ENCODE measurements at regions not wholly inside any gene's neighbourhood (a gene's known extent, or its start where the extent isn't known, plus 50 kb on each side); places are given as distances from the start of the nearest gene placed in this dataset.
A peak's percentile ranks its signal among the peaks of the same experiment; 100 is the strongest.

GRCh38 chr2:226600802-226601201, 198.8 kb downstream of the IRS1 start:
- peaks cover 15% of the 10 kb centered on the region for H3K4me1 Mint-ChIP-seq (ENCODE audit: unreplicated experiment)
- peaks cover 3% of the 10 kb centered on the region for H3K9me3 Mint-ChIP-seq (ENCODE audit: unreplicated experiment)
- H3K4me3 Mint-ChIP-seq (ENCODE audit: unreplicated experiment) = no peak overlapping the region
- TF ChIP-seq, protein P1, sequence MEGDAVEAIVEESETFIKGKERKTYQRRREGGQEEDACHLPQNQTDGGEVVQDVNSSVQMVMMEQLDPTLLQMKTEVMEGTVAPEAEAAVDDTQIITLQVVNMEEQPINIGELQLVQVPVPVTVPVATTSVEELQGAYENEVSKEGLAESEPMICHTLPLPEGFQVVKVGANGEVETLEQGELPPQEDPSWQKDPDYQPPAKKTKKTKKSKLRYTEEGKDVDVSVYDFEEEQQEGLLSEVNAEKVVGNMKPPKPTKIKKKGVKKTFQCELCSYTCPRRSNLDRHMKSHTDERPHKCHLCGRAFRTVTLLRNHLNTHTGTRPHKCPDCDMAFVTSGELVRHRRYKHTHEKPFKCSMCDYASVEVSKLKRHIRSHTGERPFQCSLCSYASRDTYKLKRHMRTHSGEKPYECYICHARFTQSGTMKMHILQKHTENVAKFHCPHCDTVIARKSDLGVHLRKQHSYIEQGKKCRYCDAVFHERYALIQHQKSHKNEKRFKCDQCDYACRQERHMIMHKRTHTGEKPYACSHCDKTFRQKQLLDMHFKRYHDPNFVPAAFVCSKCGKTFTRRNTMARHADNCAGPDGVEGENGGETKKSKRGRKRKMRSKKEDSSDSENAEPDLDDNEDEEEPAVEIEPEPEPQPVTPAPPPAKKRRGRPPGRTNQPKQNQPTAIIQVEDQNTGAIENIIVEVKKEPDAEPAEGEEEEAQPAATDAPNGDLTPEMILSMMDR (IDR thresholded peaks at IDR 0.05) = no peak
- H3K36me3 Mint-ChIP-seq (ENCODE audit: unreplicated experiment) = no peaks in the 10 kb centered on the region
- no peak for DNase-seq (ENCODE audit: extremely low spot score, unreplicated experiment)
- no peaks in the 10 kb centered on the region for H3K27me3 Mint-ChIP-seq (ENCODE audit: unreplicated experiment)
- H3K27ac Mint-ChIP-seq (ENCODE audit: unreplicated experiment) = no peak overlapping the region

GRCh38 chr2:226600184-226600583, 199.4 kb downstream of the IRS1 start:
- Mint-ChIP-seq H3K27me3 (ENCODE audit: unreplicated experiment) (no peaks in the 10 kb centered on the region), H3K9me3 (ENCODE audit: unreplicated experiment) (peaks cover 6% of the 10 kb centered on the region), H3K36me3 (ENCODE audit: unreplicated experiment) (no peaks in the 10 kb centered on the region), H3K4me3 (ENCODE audit: unreplicated experiment) (no peak overlapping the region), H3K4me1 (ENCODE audit: unreplicated experiment) (peaks cover 15% of the 10 kb centered on the region), H3K27ac (ENCODE audit: unreplicated experiment) (no peak overlapping the region)
- no peak for DNase-seq (ENCODE audit: extremely low spot score, unreplicated experiment)
- TF ChIP-seq, protein P1 (IDR thresholded peaks at IDR 0.05) = no peak

DNA sequence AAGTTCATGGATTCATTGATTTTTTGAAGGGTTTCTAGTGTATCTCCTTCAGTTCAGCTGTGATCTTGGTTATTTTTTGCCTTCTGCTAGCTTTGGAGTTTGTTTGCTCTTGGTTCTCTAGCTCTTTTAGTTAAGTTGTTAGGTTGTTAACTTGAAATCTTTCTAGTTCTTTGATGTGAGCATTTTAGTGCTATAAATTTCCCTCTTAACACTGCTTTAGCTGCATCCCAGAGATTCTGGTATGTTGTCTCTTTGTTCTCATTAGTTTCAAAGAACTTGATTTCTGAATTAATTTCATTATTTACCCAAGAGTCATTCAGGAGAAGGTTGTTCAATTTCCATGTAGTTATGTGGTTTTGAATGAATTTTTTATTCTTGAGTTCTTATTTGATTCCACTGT, 210.6 kb downstream of the IRS1 start:
- Mint-ChIP-seq H3K4me1 (ENCODE audit: unreplicated experiment) (peaks cover 13% of the 10 kb centered on the region), H3K36me3 (ENCODE audit: unreplicated experiment) (no peaks in the 10 kb centered on the region), H3K9me3 (ENCODE audit: unreplicated experiment) (peaks cover 8% of the 10 kb centered on the region), H3K27ac (ENCODE audit: unreplicated experiment) (no peak overlapping the region), H3K27me3 (ENCODE audit: unreplicated experiment) (no peaks in the 10 kb centered on the region), H3K4me3 (ENCODE audit: unreplicated experiment) (no peak overlapping the region)
- DNase-seq (ENCODE audit: extremely low spot score, unreplicated experiment) = no peak
- TF ChIP-seq, protein P1 (IDR thresholded peaks at IDR 0.05) = no peak

DNA sequence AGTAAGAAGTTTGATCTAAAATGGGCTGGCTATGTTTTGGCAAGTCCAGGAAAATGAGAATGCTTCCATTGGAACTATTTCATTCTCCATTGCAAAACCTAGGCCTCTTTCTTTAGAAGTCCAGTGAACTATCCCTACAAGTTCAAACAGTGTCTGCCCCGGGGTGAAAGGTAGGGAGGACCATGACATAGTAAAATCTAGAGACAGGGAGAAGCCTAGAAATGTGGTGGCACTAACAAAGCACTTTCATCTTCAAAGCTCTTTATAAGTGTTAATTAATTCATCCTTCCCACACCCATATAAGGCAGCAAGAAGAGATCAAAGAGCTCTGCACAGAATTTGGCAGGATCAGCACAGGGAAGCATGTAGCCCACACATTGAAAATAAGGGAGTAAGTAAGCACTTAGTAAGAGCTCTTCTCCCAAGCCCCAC, 214.5 kb downstream of the IRS1 start:
- Mint-ChIP-seq H3K9me3 (ENCODE audit: unreplicated experiment) (peaks cover 12% of the 10 kb centered on the region), H3K36me3 (ENCODE audit: unreplicated experiment) (no peaks in the 10 kb centered on the region), H3K27ac (ENCODE audit: unreplicated experiment) (no peak overlapping the region), H3K27me3 (ENCODE audit: unreplicated experiment) (no peaks in the 10 kb centered on the region), H3K4me1 (ENCODE audit: unreplicated experiment) (peaks cover 44% of the 10 kb centered on the region), H3K4me3 (ENCODE audit: unreplicated experiment) (no peak overlapping the region)
- DNase-seq (ENCODE audit: extremely low spot score, unreplicated experiment) = no peak
- TF ChIP-seq, protein P1 (IDR thresholded peaks at IDR 0.05) = no peak

DNA sequence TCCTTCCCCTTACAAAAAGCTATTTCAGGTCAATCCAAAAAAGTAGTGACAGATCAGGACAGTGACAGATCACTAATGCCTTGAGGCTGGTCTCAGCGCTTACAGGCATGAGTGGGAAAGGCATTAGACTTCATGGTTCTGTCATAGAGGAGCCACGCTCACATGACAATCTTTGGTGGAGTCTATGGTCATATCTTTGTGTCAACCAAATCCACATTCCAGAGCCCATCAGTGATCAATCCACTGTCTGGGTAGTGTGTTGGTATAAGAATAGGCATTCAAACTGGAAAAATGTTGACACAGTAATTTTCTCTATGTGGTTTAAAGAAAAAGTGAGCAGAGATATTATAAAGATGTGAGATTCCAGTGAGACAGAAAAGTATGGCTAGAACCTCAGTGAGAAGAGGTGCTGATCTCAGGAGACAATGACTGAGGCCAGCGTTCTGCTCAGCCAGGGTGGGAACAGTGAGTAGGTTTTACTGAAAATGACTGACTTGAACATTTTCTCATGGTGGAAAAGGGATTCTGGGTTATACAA, 215.0 kb downstream of the IRS1 start:
- Mint-ChIP-seq H3K4me3 (ENCODE audit: unreplicated experiment) (no peak overlapping the region), H3K9me3 (ENCODE audit: unreplicated experiment) (peaks cover 12% of the 10 kb centered on the region), H3K36me3 (ENCODE audit: unreplicated experiment) (no peaks in the 10 kb centered on the region), H3K27me3 (ENCODE audit: unreplicated experiment) (no peaks in the 10 kb centered on the region), H3K4me1 (ENCODE audit: unreplicated experiment) (peaks cover 44% of the 10 kb centered on the region), H3K27ac (ENCODE audit: unreplicated experiment) (peak overlapping the region; percentile 31)
- DNase-seq (ENCODE audit: extremely low spot score, unreplicated experiment) = no peak
- TF ChIP-seq, protein P1 (IDR thresholded peaks at IDR 0.05) = no peak

Measured in osteocyte (in vitro differentiated cells).